Pancreas (tissue), 10 donors: ENCODE measurements at regions not wholly inside any gene's neighbourhood (a gene's known extent, or its start where the extent isn't known, plus 50 kb on each side); places are given as distances from the start of the nearest gene placed in this dataset.

Experiments used
- ATAC-seq, 4 donors: fragments of 200-7000 bp; cut with Tn5 transposase; one replicate each; pipeline versions ENCODE4 v1.8.0 to v1.9.1; 2020; ENCODE audit warnings: mild to moderate bottlenecking in 4 of 4, moderate library complexity in 4 of 4
- DNase-seq, 6 donors: peaks; one replicate each; pipeline ENCODE4 v3.0.0-alpha.2; 2020
- FAIRE-seq: peaks from 2 replicates; lab custom pipeline; 2012; peaks lifted over from hg19 to GRCh38; lab: Jason Lieb, UNC
- H3K27ac ChIP-seq, 4 donors: fragments of 200-600 bp; sonication (generic); 1 replicate in 3 of 4; 2 replicates in 1 of 4; pipeline versions ENCODE4 v1.5.0 to v1.8.0; 2020
- H3K27me3 ChIP-seq, 4 donors: fragments of 200-600 bp; one replicate each; pipeline ENCODE4 v1.8.0; 2021
- H3K36me3 ChIP-seq, 3 donors: fragments of 200-600 bp; sonication (generic) in 1 of 3; one replicate each; pipeline versions ENCODE4 v1.5.0 to v1.8.0; 2020 to 2021
- H3K4me1 ChIP-seq, 3 donors: fragments of 200-600 bp; one replicate each; pipeline ENCODE4 v1.8.0; 2021
- H3K4me3 ChIP-seq, 4 donors: fragments of 200-600 bp; sonication (generic) in 2 of 4; one replicate each; pipeline versions ENCODE4 v1.5.0 to v1.8.0; 2020 to 2021
- H3K9me3 ChIP-seq, 4 donors: fragments of 200-600 bp; one replicate each; pipeline ENCODE4 v1.8.0; 2021
- CTCF ChIP-seq, 4 donors: fragments of 200-600 bp; sonication (generic) in 3 of 4; IDR thresholded peaks; one replicate each; pipeline versions ENCODE4 v1.5.0 to v1.8.0; 2021; ENCODE audit warnings: antibody characterized with exemption in 4 of 4
- WGBS, 2 donors: extraction: QIAGEN DNeasy Blood & Tissue Kit; methylation state at CpG; one replicate each; pipeline ENCODE4 v1.1.7; 2013; 5-methylcytosine and 5-hydroxymethylcytosine counted together
- intact Hi-C, 3 donors: fragments of 100-400 bp; cut with DNase I; formaldehyde crosslinking; loops; one replicate each; pipeline versions ENCODE4 v1.11.1 to v1.14.2; 2022
- donor health status: healthy with polysubstance abuse.
- donor health status: DM: no; HTN: no; CAD: no; lungs with moderate emphysema.
- donor health status: DM: no; HTN: no; CAD: no.
- donor health status: control.
- donor health status: control.
- donor health status: Bipolar disorder and iron deficiency.
- donor health status: DM: yes; HTN: yes; CAD: no.
- donor health status: DM: no; HTN: no; CAD: no.
- donor health status: DM: no; HTN: no; CAD: no.
- donor health status: DM: yes; HTN: yes; CAD: no.

GRCh38 chr3:128515-129172 lies 67.9 kb upstream of the CHL1 start:
- intact Hi-C loops, result no loop called here
- Histone ChIP-seq H3K27me3 (no peaks in the 10 kb centered on the region), H3K4me3 (no peak overlapping the region), H3K4me1 (no peaks in the 10 kb centered on the region), H3K36me3 (no peaks in the 10 kb centered on the region), H3K27ac (no peak overlapping the region), H3K9me3 (no peaks in the 10 kb centered on the region)
- no peak for DNase-seq
- WGBS, 2 donors, result 43 to 56% methylated on average over 3 of the region's 3 CpGs
- no peak for ATAC-seq
- TF ChIP-seq CTCF (IDR thresholded peaks at IDR 0.05), result no peak
- no peak for FAIRE-seq

- H3K36me3 ChIP-seq, result no peaks in the 10 kb centered on the region
- WGBS, 2 donors, result 67 to 68% methylated on average over 5 of the region's 5 CpGs
- H3K9me3 ChIP-seq, result no peaks in the 10 kb centered on the region
- DNase-seq, result no peak
- H3K27ac ChIP-seq, result no peak overlapping the region
- no peak for TF ChIP-seq CTCF (IDR thresholded peaks at IDR 0.05)
- H3K4me3 ChIP-seq, result no peak overlapping the region
- no peak for ATAC-seq
- H3K4me1 ChIP-seq, result no peaks in the 10 kb centered on the region
- no peaks in the 10 kb centered on the region for H3K27me3 ChIP-seq
- no peak for FAIRE-seq
- intact Hi-C loops, result no loop called here
Measured at GRCh38 chr3:131151-131888, 65.2 kb upstream of the CHL1 start.

- H3K27ac ChIP-seq, result no peak overlapping the region
- intact Hi-C loops, result no loop called here
- no peak for DNase-seq
- no peak for TF ChIP-seq CTCF (IDR thresholded peaks at IDR 0.05)
- H3K27me3 ChIP-seq, result no peaks in the 10 kb centered on the region
- FAIRE-seq, result no peak
- no peaks in the 10 kb centered on the region for H3K4me1 ChIP-seq
- no peaks in the 10 kb centered on the region for H3K36me3 ChIP-seq
- ATAC-seq, result no peak
- H3K9me3 ChIP-seq, result no peaks in the 10 kb centered on the region
- H3K4me3 ChIP-seq, result no peak overlapping the region
Measured at GRCh38 chr3:132378-132777, 64.2 kb upstream of the CHL1 start.

- H3K36me3 ChIP-seq, result no peaks in the 10 kb centered on the region
- FAIRE-seq, result no peak
- H3K4me3 ChIP-seq, result no peak overlapping the region
- no peak for TF ChIP-seq CTCF (IDR thresholded peaks at IDR 0.05)
- H3K27me3 ChIP-seq, result no peaks in the 10 kb centered on the region
- H3K9me3 ChIP-seq, result no peaks in the 10 kb centered on the region
- intact Hi-C loops, result no loop called here
- WGBS, 2 donors, result 31 to 49% methylated on average over 2 of the region's 2 CpGs
- H3K4me1 ChIP-seq, result no peaks in the 10 kb centered on the region
- ATAC-seq, result no peak
- no peak for DNase-seq
- H3K27ac ChIP-seq, result no peak overlapping the region
Measured at GRCh38 chr3:132904-133303, 63.7 kb upstream of the CHL1 start.

GRCh38 chr3:140748-141330 lies 55.7 kb upstream of the CHL1 start:
- intact Hi-C loops, result no loop called here
- no peaks in the 10 kb centered on the region for H3K9me3 ChIP-seq
- H3K27me3 ChIP-seq, result no peaks in the 10 kb centered on the region
- no peaks in the 10 kb centered on the region for H3K4me1 ChIP-seq
- no peak for TF ChIP-seq CTCF (IDR thresholded peaks at IDR 0.05)
- DNase-seq (no peak), FAIRE-seq (no peak), ATAC-seq (no peak)
- 63 to 72% methylated on average over 5 of the region's 5 CpGs for WGBS, 2 donors
- no peaks in the 10 kb centered on the region for H3K36me3 ChIP-seq
- H3K27ac ChIP-seq, result no peak overlapping the region
- no peak overlapping the region for H3K4me3 ChIP-seq
